ENCODE measurements at regions not wholly inside any gene's neighbourhood (a gene's known extent, or its start where the extent isn't known, plus 50 kb on each side); places are given as distances from the start of the nearest gene placed in this dataset.

GRCh38 chr2:138277062-138277461 lies 224.5 kb upstream of the SPOPL start:
- H3K9me3 ChIP-seq (ENCODE audit: control insufficient read depth, insufficient read depth, low read length): no peaks in the 10 kb centered on the region
- no peak overlapping the region for H3K4me3 ChIP-seq (ENCODE audit: low read length)
- H3K36me3 ChIP-seq (ENCODE audit: control insufficient read depth, insufficient read depth, low read length): no peaks in the 10 kb centered on the region
- no peaks in the 10 kb centered on the region for H3K27me3 ChIP-seq (ENCODE audit: control insufficient read depth, insufficient read depth, low read length)
- H3K4me1 ChIP-seq (ENCODE audit: control insufficient read depth, insufficient read depth, low read length): 0 out of 2 replicates have a peak, but pooled peaks cover 1% of the 10 kb centered on the region
- DNase-seq (ENCODE audit: low read depth, low spot score): no peak
- H3K27ac ChIP-seq (ENCODE audit: low read length): no peak overlapping the region

- H3K27ac ChIP-seq (ENCODE audit: low read length): no peak overlapping the region
- 0 out of 2 replicates have a peak, but pooled peaks cover 1% of the 10 kb centered on the region for H3K4me1 ChIP-seq (ENCODE audit: control insufficient read depth, insufficient read depth, low read length)
- no peaks in the 10 kb centered on the region for H3K27me3 ChIP-seq (ENCODE audit: control insufficient read depth, insufficient read depth, low read length)
- H3K36me3 ChIP-seq (ENCODE audit: control insufficient read depth, insufficient read depth, low read length): no peaks in the 10 kb centered on the region
- no peak for DNase-seq (ENCODE audit: low read depth, low spot score)
- H3K9me3 ChIP-seq (ENCODE audit: control insufficient read depth, insufficient read depth, low read length): no peaks in the 10 kb centered on the region
- H3K4me3 ChIP-seq (ENCODE audit: low read length): no peak overlapping the region
Observed at GRCh38 chr2:138279871-138280270, 221.7 kb upstream of the SPOPL start.

- DNase-seq (ENCODE audit: low read depth, low spot score): no peak
- Histone ChIP-seq H3K4me3 (ENCODE audit: low read length) (no peak overlapping the region), H3K4me1 (ENCODE audit: control insufficient read depth, insufficient read depth, low read length) (0 out of 2 replicates have a peak, but pooled peaks cover 1% of the 10 kb centered on the region), H3K36me3 (ENCODE audit: control insufficient read depth, insufficient read depth, low read length) (no peaks in the 10 kb centered on the region), H3K27me3 (ENCODE audit: control insufficient read depth, insufficient read depth, low read length) (no peaks in the 10 kb centered on the region), H3K27ac (ENCODE audit: low read length) (no peak overlapping the region), H3K9me3 (ENCODE audit: control insufficient read depth, insufficient read depth, low read length) (no peaks in the 10 kb centered on the region)
- WGBS (ENCODE audit: insufficient coverage, insufficient read length): no CpG with 5 or more reads among the region's 1 CpG
Observed at GRCh38 chr2:138280999-138281695, 220.4 kb upstream of the SPOPL start.

GRCh38 chr2:138282014-138282672 lies 219.4 kb upstream of the SPOPL start:
- H3K36me3 ChIP-seq (ENCODE audit: control insufficient read depth, insufficient read depth, low read length): no peaks in the 10 kb centered on the region
- H3K4me3 ChIP-seq (ENCODE audit: low read length): no peak overlapping the region
- no CpG with 5 or more reads among the region's 5 CpGs for WGBS (ENCODE audit: insufficient coverage, insufficient read length)
- no peaks in the 10 kb centered on the region for H3K4me1 ChIP-seq (ENCODE audit: control insufficient read depth, insufficient read depth, low read length)
- no peaks in the 10 kb centered on the region for H3K9me3 ChIP-seq (ENCODE audit: control insufficient read depth, insufficient read depth, low read length)
- no peak overlapping the region for H3K27ac ChIP-seq (ENCODE audit: low read length)
- H3K27me3 ChIP-seq (ENCODE audit: control insufficient read depth, insufficient read depth, low read length): no peaks in the 10 kb centered on the region
- no peak for DNase-seq (ENCODE audit: low read depth, low spot score)

- Histone ChIP-seq H3K4me3 (ENCODE audit: low read length) (no peak overlapping the region), H3K27ac (ENCODE audit: low read length) (no peak overlapping the region), H3K36me3 (ENCODE audit: control insufficient read depth, insufficient read depth, low read length) (no peaks in the 10 kb centered on the region), H3K27me3 (ENCODE audit: control insufficient read depth, insufficient read depth, low read length) (no peaks in the 10 kb centered on the region), H3K9me3 (ENCODE audit: control insufficient read depth, insufficient read depth, low read length) (no peaks in the 10 kb centered on the region), H3K4me1 (ENCODE audit: control insufficient read depth, insufficient read depth, low read length) (peaks cover 1% of the 10 kb centered on the region; the same call in 1 of the 2 replicates)
- no CpG with 5 or more reads among the region's 3 CpGs for WGBS (ENCODE audit: insufficient coverage, insufficient read length)
- no peak for DNase-seq (ENCODE audit: low read depth, low spot score)
Observed at GRCh38 chr2:138291805-138292204, 209.8 kb upstream of the SPOPL start.

- H3K27ac ChIP-seq (ENCODE audit: low read length): no peak overlapping the region
- H3K9me3 ChIP-seq (ENCODE audit: control insufficient read depth, insufficient read depth, low read length): no peaks in the 10 kb centered on the region
- WGBS (ENCODE audit: insufficient coverage, insufficient read length): 100% methylated on average over 1 of the region's 3 CpGs
- no peaks in the 10 kb centered on the region for H3K36me3 ChIP-seq (ENCODE audit: control insufficient read depth, insufficient read depth, low read length)
- no peaks in the 10 kb centered on the region for H3K27me3 ChIP-seq (ENCODE audit: control insufficient read depth, insufficient read depth, low read length)
- peaks cover 1% of the 10 kb centered on the region; the same call in 1 of the 2 replicates for H3K4me1 ChIP-seq (ENCODE audit: control insufficient read depth, insufficient read depth, low read length)
- H3K4me3 ChIP-seq (ENCODE audit: low read length): no peak overlapping the region
- no peak for DNase-seq (ENCODE audit: low read depth, low spot score)
Observed at GRCh38 chr2:138293045-138293444, 208.5 kb upstream of the SPOPL start.

GRCh38 chr2:138293549-138293948 lies 208.0 kb upstream of the SPOPL start:
- H3K36me3 ChIP-seq (ENCODE audit: control insufficient read depth, insufficient read depth, low read length): no peaks in the 10 kb centered on the region
- H3K9me3 ChIP-seq (ENCODE audit: control insufficient read depth, insufficient read depth, low read length): no peaks in the 10 kb centered on the region
- no peaks in the 10 kb centered on the region for H3K27me3 ChIP-seq (ENCODE audit: control insufficient read depth, insufficient read depth, low read length)
- H3K4me1 ChIP-seq (ENCODE audit: control insufficient read depth, insufficient read depth, low read length): peaks cover 1% of the 10 kb centered on the region; the same call in 1 of the 2 replicates
- no peak overlapping the region for H3K27ac ChIP-seq (ENCODE audit: low read length)
- no peak for DNase-seq (ENCODE audit: low read depth, low spot score)
- H3K4me3 ChIP-seq (ENCODE audit: low read length): no peak overlapping the region

GRCh38 chr2:138294451-138294850 lies 207.1 kb upstream of the SPOPL start:
- Histone ChIP-seq H3K4me3 (ENCODE audit: low read length) (no peak overlapping the region), H3K36me3 (ENCODE audit: control insufficient read depth, insufficient read depth, low read length) (no peaks in the 10 kb centered on the region), H3K27ac (ENCODE audit: low read length) (no peak overlapping the region), H3K9me3 (ENCODE audit: control insufficient read depth, insufficient read depth, low read length) (no peaks in the 10 kb centered on the region), H3K27me3 (ENCODE audit: control insufficient read depth, insufficient read depth, low read length) (no peaks in the 10 kb centered on the region), H3K4me1 (ENCODE audit: control insufficient read depth, insufficient read depth, low read length) (peaks cover 1% of the 10 kb centered on the region; the same call in 1 of the 2 replicates)
- WGBS (ENCODE audit: insufficient coverage, insufficient read length): 100% methylated on average over 1 of the region's 4 CpGs
- DNase-seq (ENCODE audit: low read depth, low spot score): no peak

- Histone ChIP-seq H3K4me1 (ENCODE audit: control insufficient read depth, insufficient read depth, low read length) (peaks cover 1% of the 10 kb centered on the region; the same call in 1 of the 2 replicates), H3K36me3 (ENCODE audit: control insufficient read depth, insufficient read depth, low read length) (no peaks in the 10 kb centered on the region), H3K27me3 (ENCODE audit: control insufficient read depth, insufficient read depth, low read length) (no peaks in the 10 kb centered on the region), H3K4me3 (ENCODE audit: low read length) (no peak overlapping the region), H3K27ac (ENCODE audit: low read length) (no peak overlapping the region), H3K9me3 (ENCODE audit: control insufficient read depth, insufficient read depth, low read length) (no peaks in the 10 kb centered on the region)
- DNase-seq (ENCODE audit: low read depth, low spot score): no peak
Observed at GRCh38 chr2:138296365-138296764, 205.2 kb upstream of the SPOPL start.

GRCh38 chr2:138298120-138298814 lies 203.3 kb upstream of the SPOPL start:
- no peaks in the 10 kb centered on the region for H3K36me3 ChIP-seq (ENCODE audit: control insufficient read depth, insufficient read depth, low read length)
- H3K9me3 ChIP-seq (ENCODE audit: control insufficient read depth, insufficient read depth, low read length): no peaks in the 10 kb centered on the region
- WGBS (ENCODE audit: insufficient coverage, insufficient read length): no CpG with 5 or more reads among the region's 11 CpGs
- no peaks in the 10 kb centered on the region for H3K27me3 ChIP-seq (ENCODE audit: control insufficient read depth, insufficient read depth, low read length)
- H3K4me1 ChIP-seq (ENCODE audit: control insufficient read depth, insufficient read depth, low read length): no peaks in the 10 kb centered on the region
- no peak overlapping the region for H3K4me3 ChIP-seq (ENCODE audit: low read length)
- no peak overlapping the region for H3K27ac ChIP-seq (ENCODE audit: low read length)
- no peak for DNase-seq (ENCODE audit: low read depth, low spot score)
